Glomerular visceral epithelial cell (primary cell): ENCODE measurements at regions not wholly inside any gene's neighbourhood (a gene's known extent, or its start where the extent isn't known, plus 50 kb on each side); places are given as distances from the start of the nearest gene placed in this dataset.
"Not testable (repeated sequence)": the region's sequence is repeated elsewhere in the genome, so short reads cannot be mapped to it uniquely, and the experiment has no call there.

Experiments
- DNase-seq: peaks from one replicate; pipeline ENCODE4 v3.0.0-alpha.2; 2016; ENCODE audit errors: extremely low spot score

DNA sequence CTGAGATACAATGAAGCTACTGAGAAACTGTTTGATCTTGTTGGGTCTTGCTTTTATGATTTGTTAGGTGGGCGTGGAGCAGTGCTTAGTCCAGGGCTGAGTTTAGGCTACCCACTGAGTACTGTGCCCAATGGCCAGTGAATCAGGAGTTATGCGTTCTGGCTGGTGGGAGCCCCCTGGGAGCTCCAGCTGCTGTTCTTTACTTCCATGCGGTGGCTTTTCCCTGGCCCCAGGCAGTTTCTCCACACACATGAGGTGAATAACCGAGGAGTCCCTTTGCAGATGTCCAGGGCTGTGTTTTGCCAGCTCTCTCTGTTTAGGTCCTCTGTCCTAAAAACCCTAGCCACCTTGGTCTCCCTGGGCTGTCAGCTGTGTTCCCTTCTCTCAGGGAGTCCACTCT is 106.5 kb downstream of the KLF13 start:
- no peak for DNase-seq

DNA sequence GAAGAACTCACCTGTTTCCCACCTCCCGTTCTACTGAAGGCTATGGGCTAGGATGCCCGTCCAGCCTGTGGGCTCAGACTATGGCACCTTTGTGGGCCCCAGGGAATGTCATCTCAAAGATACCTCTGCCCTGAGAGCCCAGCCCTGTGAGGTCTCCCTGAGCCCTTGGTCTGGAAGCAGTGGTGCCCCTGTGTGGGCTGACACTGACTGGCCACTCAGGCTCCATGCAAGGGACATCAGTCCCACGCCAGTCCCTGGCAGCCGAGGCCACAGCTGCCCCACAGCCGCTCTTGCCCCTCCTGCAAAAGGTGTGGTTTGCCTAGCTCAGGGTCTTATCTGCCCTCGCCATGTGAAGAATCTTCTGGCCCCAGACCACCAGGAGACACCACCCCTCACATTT is 106.9 kb downstream of the KLF13 start:
- DNase-seq = no peak

GRCh38 chr15:31434275-31434587 is 107.6 kb downstream of the KLF13 start:
- no peak for DNase-seq

DNA sequence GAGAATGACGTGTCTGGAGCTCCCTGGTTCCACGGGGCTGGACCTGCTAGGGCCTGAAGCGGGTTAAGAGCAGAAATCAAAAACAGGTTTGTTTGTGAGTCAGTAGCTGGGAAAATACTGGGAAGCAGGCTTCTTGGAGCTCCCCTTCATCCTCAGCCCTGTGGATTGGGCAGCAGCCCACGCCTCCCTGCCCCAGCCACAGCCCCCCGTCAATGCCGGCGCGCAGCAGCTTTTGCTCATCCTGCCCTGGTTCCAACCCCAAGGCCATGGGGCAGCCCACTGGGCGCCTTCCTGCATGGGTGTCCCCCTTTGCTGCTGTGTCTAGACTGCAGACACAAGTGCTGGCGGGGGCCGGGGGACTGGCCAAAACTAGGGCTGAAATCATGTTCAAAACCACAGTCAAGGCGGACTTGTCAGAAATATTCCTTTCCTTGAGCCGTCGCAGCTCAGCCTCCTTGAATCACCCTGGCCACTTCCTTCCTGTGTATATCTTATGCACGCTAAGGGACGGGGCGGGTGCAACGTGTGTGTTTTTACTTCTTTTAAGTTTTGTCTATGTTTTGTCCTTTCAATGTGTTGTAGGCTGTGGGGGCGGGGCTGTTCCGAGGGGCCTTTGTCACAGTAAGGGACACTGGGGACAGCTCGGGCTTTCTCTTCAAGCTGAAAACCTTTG is 108.1 kb downstream of the KLF13 start:
- DNase-seq = peak; percentile 22

GRCh38 chr15:31435261-31435911 is 108.8 kb downstream of the KLF13 start:
- peak; percentile 56 for DNase-seq

DNA sequence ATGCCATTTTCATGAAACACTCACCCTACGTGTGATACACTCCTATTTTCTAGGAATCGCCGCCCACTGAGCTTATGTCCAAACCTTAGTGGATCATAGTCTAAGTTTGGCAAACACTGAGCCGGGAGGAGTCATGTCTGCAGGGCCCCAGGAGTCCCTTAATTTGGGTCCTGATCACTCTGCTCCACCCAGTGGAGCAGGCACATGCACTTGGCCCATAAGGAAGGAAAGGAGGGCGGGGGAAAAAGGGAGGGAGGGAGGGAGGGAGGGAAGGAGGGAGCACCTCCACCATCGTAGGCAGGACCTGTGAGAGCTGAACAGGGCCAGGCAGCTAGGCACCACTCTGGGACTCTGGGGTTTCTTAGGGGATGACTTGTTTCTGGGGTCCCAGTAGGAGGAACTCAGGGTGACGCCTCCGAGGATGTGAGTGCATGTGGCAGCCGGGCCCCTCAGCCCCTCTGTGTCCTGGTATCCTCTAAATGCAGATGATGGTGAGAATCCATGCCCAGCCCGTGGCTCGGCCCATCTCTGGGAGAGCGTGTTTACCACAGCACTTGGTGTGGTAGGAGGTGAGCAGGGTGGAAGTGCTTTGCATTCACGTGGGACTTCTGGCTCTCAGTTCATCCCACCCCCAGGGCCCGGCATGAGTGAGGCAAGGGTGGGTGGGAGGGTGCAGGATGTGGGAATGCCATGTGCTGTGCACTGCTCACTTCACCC is 109.4 kb downstream of the KLF13 start:
- DNase-seq = no peak

DNA sequence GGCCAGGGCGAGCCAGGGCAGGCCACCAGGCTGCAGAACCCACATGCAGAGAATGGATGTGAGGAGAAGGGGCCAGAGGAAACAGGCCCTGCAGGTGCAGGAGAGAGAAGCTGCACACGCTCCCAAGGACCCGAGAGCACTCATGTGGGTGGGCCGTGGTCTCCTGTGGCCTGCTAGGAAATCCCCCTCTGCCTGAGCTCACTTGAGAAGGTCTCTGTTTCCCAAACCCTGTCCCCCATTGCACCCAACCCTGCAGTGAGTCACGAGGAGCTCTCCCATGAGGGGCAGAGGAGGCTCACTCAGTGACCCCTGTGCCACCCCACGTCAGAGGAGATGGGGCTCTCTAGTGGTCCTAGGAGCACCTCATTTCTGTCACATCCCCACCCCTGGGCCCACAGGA is 111.1 kb downstream of the KLF13 start:
- DNase-seq = no peak

DNA sequence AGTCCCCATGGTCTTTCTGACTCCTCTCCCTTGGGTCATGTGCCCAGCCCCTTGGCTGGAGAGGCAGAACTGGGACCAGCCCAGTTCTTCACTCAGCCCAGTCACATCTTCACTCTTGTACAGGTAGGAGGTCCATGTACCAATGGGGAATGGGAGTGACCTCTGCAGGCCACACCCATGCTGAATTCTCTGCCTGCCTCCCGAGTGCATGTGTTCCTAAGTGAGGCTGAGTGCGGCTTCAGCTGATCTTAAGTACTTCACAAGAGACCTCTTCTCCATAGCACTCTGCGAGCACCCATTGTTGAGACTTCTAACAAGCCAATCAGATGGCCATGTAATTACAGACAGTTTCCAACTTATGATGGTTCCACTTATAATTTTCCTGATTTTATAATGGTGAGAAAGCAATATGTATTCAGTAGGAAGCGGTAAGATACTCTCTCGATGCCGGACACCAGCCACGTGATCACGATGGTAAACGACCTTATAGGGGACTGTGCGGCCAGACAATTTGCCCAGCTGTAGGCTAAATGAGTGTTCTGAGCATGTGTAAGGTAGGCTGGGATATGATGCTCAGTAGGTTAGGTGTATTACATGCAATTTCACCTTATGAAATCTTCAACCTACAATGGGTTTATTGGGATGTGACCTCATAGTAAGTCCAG is 112.1 kb downstream of the KLF13 start:
- no peak for DNase-seq

DNA sequence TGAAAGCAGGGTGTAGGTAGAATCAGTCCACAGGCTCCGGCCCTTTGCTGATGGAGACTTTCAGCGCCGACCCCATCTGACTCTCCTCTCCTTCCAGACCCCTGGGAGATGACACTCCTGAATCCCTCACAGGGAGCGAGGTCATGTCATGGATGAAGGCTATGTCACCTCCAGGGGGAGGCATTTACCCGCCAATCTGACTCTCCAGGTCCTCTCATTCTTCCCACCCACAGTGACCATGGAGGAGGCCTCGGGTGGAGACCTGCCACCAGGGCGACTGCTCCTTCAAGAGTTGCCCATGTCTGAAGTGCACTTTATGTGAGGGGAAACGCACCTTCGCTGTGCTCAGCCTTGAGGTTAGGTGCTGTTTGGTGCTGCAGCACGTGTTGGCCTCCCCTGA is 112.7 kb downstream of the KLF13 start:
- DNase-seq = peak; percentile 31

DNA sequence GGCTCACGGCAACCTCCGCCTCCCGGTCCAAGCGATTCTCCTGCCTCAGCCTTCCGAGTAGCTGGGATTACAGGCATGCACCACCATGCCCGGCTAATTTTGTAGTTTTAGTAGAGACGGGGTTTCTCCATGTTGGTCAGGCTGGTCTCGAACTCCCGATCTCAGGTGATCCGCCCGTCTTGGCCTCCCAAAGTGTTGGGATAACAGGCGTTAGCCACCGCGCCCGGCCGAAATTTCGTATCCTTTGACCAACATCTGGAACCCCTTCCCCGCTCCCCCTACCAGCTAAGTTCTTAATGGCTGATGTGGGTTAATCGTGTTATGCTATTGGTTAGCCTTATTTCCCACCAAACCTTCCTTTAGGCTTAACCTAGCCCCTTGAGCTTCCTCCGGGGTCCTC is 113.6 kb downstream of the KLF13 start:
- not testable (repeated sequence) for DNase-seq

DNA sequence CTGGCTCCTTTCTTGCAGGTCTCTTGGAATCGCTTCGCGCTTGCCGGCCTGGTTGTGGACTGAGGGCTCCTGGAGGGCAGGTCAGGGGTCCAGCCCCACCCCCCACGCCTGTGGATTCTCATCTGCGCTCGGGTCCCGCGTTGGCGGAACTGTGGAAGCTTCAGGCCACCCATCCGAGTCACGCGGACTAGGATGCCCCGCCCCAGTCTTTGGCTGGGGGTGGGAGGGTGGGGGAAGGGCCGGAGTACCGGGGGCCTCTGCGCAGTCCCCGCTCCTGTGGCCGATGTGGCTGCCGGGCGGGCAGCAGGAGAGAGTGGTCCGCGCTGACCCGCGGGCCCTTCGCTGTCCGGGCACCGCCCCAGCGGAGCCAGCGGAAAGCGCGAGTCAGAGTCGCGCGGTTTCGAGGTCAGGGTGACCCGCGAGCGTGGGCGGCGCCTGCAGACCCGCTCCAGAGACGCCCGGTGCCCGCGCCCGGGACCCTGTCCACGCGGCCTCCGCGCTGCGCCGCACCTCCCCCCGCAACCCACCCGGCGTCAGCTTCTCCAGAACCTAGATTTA is 114.2 kb downstream of the KLF13 start:
- DNase-seq = no peak

GRCh38 chr15:31442226-31442625 is 115.6 kb downstream of the KLF13 start:
- DNase-seq = no peak

GRCh38 chr15:31442699-31443111 is 116.1 kb downstream of the KLF13 start:
- DNase-seq = peak; percentile 21

DNA sequence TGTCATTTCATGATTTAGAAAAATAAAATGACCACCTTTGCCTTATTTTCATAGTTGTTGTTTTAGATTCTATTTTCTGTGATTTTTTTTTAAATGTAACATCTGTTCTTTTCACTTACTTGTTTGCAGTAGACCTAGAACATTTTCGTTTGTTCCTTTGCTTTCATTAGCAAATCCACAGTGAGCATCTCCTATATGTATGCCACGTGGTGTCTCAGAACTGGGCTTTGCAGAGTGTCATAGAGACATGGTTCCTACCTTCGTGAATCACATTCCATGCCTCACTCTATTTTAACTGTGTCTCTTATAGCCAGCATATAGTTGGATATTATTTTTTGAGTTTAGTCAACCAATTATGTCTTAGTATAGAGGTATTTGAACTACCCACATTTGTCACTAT is 118.2 kb downstream of the KLF13 start:
- DNase-seq = no peak

DNA sequence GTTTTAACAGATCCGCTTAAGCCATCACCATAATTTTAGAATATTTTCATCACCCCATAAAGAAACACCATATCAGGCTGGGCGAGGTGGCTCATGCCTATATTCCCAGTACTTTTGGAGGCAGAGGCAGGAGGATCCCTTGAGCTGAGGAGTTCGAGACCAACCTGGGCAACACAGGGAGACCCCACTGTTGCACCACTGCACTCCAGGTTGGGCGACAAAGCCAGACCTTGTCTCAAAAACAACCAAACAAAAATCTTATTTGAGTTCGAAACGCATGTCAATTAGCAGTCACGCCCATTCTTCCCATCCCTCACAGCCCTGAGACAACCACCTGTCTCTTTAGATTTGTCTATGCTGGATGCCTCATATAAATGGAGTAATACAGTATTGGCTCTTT is 119.9 kb downstream of the KLF13 start:
- DNase-seq = no peak

DNA sequence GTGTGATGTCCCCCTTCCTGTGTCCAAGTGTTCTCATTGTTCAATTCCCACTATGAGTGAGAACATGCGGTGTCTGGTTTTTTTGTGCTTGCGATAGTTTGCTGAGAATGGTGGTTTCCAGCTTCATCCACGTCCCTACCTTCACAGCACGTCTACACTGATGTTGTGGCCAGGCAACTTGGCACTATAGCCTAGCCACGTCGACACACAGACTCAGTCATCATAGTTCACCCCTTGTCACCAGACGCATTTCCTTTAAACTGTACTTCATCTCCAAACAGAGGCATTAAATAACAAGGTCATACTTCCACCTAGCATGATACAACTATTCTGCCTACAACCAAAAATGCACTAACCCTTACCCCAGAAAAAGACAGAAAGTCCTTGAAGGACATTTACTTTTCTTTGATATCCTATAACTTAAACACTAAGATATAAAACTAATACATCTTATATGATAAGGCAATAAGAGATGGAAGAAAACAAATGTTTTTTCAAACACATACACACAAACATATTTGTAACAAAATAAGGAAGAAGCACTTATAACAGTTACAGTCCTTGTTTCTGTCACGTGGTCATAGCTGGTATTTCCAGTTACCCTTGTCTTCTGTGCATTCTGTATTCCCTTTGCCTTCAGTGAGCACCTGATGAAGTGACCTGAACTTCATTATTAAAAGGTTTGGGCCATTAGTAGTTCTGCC is 121.4 kb downstream of the KLF13 start:
- no peak for DNase-seq

DNA sequence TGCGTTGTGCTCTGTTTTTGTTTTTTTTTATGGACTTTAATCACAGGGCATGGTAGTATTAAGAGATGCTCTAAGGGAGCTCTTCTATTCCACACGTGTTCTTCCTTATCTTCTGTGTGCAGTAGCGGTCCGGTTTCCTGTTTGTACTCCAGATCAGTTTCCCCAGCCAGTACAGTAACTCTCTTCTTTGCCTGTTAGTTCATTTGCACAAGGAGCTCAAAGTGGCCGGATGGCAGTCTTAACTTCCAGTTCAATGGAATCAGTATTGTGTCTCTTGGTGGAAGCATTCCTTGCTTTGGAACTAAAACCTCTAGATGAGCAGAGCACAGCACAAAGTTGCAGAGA is 122.0 kb downstream of the KLF13 start:
- no peak for DNase-seq

DNA sequence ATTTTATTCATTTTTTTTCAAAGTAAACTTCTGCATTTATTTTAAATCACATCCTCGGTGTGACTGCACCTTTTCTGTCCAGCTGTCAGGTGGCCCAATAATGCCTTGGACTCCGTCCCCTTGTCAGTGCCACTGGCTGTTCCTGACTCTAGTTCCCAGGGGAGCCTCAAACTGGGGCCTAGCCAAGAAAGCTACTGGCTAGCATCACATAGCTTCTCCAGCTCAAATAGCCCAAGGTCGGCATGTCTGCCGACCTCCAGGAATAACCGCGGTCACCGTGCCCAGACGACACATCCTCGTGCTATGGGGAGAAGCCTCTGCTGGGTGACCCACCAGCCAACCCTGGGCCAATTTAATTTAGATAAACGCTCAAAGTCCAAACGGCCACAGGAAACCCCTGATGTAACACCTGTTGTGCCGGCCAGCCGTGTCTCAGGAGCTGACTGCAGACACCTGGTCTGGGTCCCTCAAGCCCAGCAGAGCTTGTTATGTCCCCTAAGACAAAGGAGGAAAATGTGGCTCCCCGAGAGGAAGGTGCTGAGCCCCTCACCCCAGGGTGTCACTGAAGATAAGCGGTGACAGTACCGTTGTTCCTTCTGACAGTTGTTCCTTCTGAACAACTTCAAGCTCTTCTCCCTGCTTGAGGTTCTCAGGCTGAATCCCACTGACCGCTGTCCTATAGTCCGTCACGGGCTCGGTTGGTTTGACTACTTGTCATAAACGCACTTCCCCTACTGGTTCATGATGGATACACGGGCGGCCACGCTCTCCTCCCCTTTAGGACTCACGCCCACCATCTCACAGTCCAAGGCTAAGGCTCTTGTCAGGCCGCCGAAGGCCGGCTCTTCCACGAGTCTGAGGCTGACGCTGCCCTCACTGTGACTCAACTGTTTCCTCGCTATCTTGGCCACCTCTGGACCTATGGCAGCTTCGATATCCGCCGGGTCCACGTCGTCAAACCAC is 126.2 kb downstream of the KLF13 start:
- DNase-seq = no peak

DNA sequence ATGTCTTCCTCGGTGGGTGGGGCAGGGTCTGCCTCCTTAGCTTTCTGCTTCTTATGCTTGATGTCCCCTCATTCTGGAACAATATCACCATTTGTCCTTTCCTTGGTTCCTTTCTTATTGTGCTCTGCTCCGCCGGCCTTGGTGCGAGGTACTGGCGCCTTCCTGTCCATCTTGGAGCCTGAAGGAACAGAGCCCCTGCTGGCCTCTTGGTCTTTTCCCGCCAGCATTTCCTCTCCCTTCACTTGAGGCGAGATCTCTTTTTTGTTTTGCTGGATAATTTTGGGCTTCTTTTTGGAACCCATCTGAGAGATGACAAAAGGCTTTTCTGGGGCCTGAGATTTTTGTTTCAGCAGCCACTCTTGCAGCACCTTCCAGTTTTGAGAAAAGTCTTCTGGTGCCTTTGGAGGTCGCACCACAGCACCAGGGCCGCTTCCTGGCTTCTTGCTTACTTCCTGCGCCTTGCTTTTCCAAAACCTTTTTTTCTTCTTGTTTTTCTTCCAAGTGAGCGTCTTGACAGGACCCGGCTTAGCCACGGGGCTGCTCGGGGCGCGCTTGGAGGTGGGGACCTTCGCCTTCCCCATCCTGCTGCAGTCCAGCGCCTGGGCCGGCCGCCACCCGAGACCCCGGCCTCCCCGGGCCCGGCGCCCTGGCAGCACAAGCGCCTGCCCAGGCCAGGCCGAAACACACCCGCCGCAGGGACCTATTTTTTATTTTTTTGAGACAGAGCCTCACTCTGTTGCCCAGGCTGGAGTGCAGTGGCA is 127.1 kb downstream of the KLF13 start:
- DNase-seq = no peak

- no peak for DNase-seq
Measured at GRCh38 chr15:31455499-31455898, 128.9 kb downstream of the KLF13 start.
